Pancreas (tissue), 10 donors: ENCODE measurements at regions not wholly inside any gene's neighbourhood (a gene's known extent, or its start where the extent isn't known, plus 50 kb on each side); places are given as distances from the start of the nearest gene placed in this dataset.

Source experiments
- ATAC-seq, 4 donors: fragments of 200-7000 bp; cut with Tn5 transposase; one replicate each; pipeline versions ENCODE4 v1.8.0 to v1.9.1; 2020; ENCODE audit warnings: mild to moderate bottlenecking in 4 of 4, moderate library complexity in 4 of 4
- DNase-seq, 6 donors: peaks; one replicate each; pipeline ENCODE4 v3.0.0-alpha.2; 2020
- FAIRE-seq: peaks from 2 replicates; lab custom pipeline; 2012; peaks lifted over from hg19 to GRCh38; lab: Jason Lieb, UNC
- H3K27ac ChIP-seq, 4 donors: fragments of 200-600 bp; sonication (generic); 1 replicate in 3 of 4; 2 replicates in 1 of 4; pipeline versions ENCODE4 v1.5.0 to v1.8.0; 2020
- H3K27me3 ChIP-seq, 4 donors: fragments of 200-600 bp; one replicate each; pipeline ENCODE4 v1.8.0; 2021
- H3K36me3 ChIP-seq, 3 donors: fragments of 200-600 bp; sonication (generic) in 1 of 3; one replicate each; pipeline versions ENCODE4 v1.5.0 to v1.8.0; 2020 to 2021
- H3K4me1 ChIP-seq, 3 donors: fragments of 200-600 bp; one replicate each; pipeline ENCODE4 v1.8.0; 2021
- H3K4me3 ChIP-seq, 4 donors: fragments of 200-600 bp; sonication (generic) in 2 of 4; one replicate each; pipeline versions ENCODE4 v1.5.0 to v1.8.0; 2020 to 2021
- H3K9me3 ChIP-seq, 4 donors: fragments of 200-600 bp; one replicate each; pipeline ENCODE4 v1.8.0; 2021
- CTCF ChIP-seq, 4 donors: fragments of 200-600 bp; sonication (generic) in 3 of 4; IDR thresholded peaks; one replicate each; pipeline versions ENCODE4 v1.5.0 to v1.8.0; 2021; ENCODE audit warnings: antibody characterized with exemption in 4 of 4
- WGBS, 2 donors: extraction: QIAGEN DNeasy Blood & Tissue Kit; methylation state at CpG; one replicate each; pipeline ENCODE4 v1.1.7; 2013; 5-methylcytosine and 5-hydroxymethylcytosine counted together
- intact Hi-C, 3 donors: fragments of 100-400 bp; cut with DNase I; formaldehyde crosslinking; loops; one replicate each; pipeline versions ENCODE4 v1.11.1 to v1.14.2; 2022
- donor health status: healthy with polysubstance abuse.
- donor health status: DM: no; HTN: no; CAD: no; lungs with moderate emphysema.
- donor health status: DM: no; HTN: no; CAD: no.
- donor health status: control.
- donor health status: control.
- donor health status: Bipolar disorder and iron deficiency.
- donor health status: DM: yes; HTN: yes; CAD: no.
- donor health status: DM: no; HTN: no; CAD: no.
- donor health status: DM: no; HTN: no; CAD: no.
- donor health status: DM: yes; HTN: yes; CAD: no.

- no peak for ATAC-seq
- intact Hi-C loops: no loop called here
- Histone ChIP-seq H3K4me3 (no peak overlapping the region), H3K27ac (no peak overlapping the region), H3K9me3 (no peaks in the 10 kb centered on the region), H3K27me3 (no peaks in the 10 kb centered on the region), H3K36me3 (no peaks in the 10 kb centered on the region), H3K4me1 (peaks cover 0 to 17% (median 15%) of the 10 kb centered on the region in 3 donors)
- no peak for FAIRE-seq
- DNase-seq: no peak
- no peak for TF ChIP-seq CTCF (IDR thresholded peaks at IDR 0.05)
- 93 to 96% methylated on average over 3 of the region's 3 CpGs for WGBS, 2 donors
Measured at GRCh38 chr7:115136796-115137443, 215.0 kb downstream of the MDFIC start.

GRCh38 chr7:115135769-115136410 lies 214.0 kb downstream of the MDFIC start:
- FAIRE-seq (no peak), ATAC-seq (peak; percentile 63 to 91 (median 85)), DNase-seq (no peak)
- 11 to 16% methylated on average over 1 of the region's 1 CpG for WGBS, 2 donors
- Histone ChIP-seq H3K4me1 (peaks cover 0 to 17% (median 15%) of the 10 kb centered on the region in 3 donors), H3K27me3 (no peaks in the 10 kb centered on the region), H3K27ac (peak overlapping the region in 2 of 4 donors; percentile 26 to 36), H3K4me3 (no peak overlapping the region), H3K9me3 (no peaks in the 10 kb centered on the region), H3K36me3 (no peaks in the 10 kb centered on the region)
- TF ChIP-seq CTCF (IDR thresholded peaks at IDR 0.05): no peak
- intact Hi-C loops: no loop called here

- H3K9me3 ChIP-seq: no peaks in the 10 kb centered on the region
- 62 to 69% methylated on average over 4 of the region's 4 CpGs for whole genome bisulfite sequencing, 2 donors
- no peak for FAIRE-seq
- H3K36me3 ChIP-seq: no peaks in the 10 kb centered on the region
- H3K4me3 ChIP-seq: no peak overlapping the region
- ATAC-seq: peak in 3 of 4 donors; percentile 17 to 33 (median 26)
- DNase-seq: no peak
- no peaks in the 10 kb centered on the region for H3K27me3 ChIP-seq
- H3K27ac ChIP-seq: no peak overlapping the region
- H3K4me1 ChIP-seq: peaks cover 0 to 17% (median 15%) of the 10 kb centered on the region in 3 donors
- TF ChIP-seq CTCF (IDR thresholded peaks at IDR 0.05): no peak
- intact Hi-C loops: no loop called here
Measured at GRCh38 chr7:115135146-115135545, 213.3 kb downstream of the MDFIC start.

- FAIRE-seq (no peak), ATAC-seq (no peak), DNase-seq (no peak)
- Histone ChIP-seq H3K36me3 (no peaks in the 10 kb centered on the region), H3K4me1 (peaks cover 0 to 20% (median 15%) of the 10 kb centered on the region in 3 donors), H3K27me3 (no peaks in the 10 kb centered on the region), H3K4me3 (no peak overlapping the region), H3K9me3 (no peaks in the 10 kb centered on the region), H3K27ac (no peak overlapping the region)
- TF ChIP-seq CTCF (IDR thresholded peaks at IDR 0.05): no peak
- intact Hi-C loops: no loop called here
- whole genome bisulfite sequencing, 2 donors: 92 to 96% methylated on average over 5 of the region's 5 CpGs
Measured at GRCh38 chr7:115133248-115133647, 211.4 kb downstream of the MDFIC start.

GRCh38 chr7:115132096-115132495 lies 210.2 kb downstream of the MDFIC start:
- Histone ChIP-seq H3K27ac (no peak overlapping the region), H3K4me1 (peaks cover 0 to 29% (median 24%) of the 10 kb centered on the region in 3 donors), H3K27me3 (no peaks in the 10 kb centered on the region), H3K9me3 (no peaks in the 10 kb centered on the region), H3K4me3 (no peak overlapping the region), H3K36me3 (no peaks in the 10 kb centered on the region)
- no peak for ATAC-seq
- FAIRE-seq: no peak
- no peak for DNase-seq
- no peak for TF ChIP-seq CTCF (IDR thresholded peaks at IDR 0.05)
- intact Hi-C loops: no loop called here
- 91 to 96% methylated on average over 1 of the region's 1 CpG for WGBS, 2 donors
